ENCODE measurements at regions not wholly inside any gene's neighbourhood (a gene's known extent, or its start where the extent isn't known, plus 50 kb on each side); places are given as distances from the start of the nearest gene placed in this dataset.

- no peak for DNase-seq
Measured at GRCh38 chr13:111926501-111927180, 140.3 kb upstream of the SOX1 start.

GRCh38 chr13:111927181-111927540 is 139.8 kb upstream of the SOX1 start:
- no peak for DNase-seq

- DNase-seq = no peak
Measured at GRCh38 chr13:111929036-111929616, 137.8 kb upstream of the SOX1 start.

DNA sequence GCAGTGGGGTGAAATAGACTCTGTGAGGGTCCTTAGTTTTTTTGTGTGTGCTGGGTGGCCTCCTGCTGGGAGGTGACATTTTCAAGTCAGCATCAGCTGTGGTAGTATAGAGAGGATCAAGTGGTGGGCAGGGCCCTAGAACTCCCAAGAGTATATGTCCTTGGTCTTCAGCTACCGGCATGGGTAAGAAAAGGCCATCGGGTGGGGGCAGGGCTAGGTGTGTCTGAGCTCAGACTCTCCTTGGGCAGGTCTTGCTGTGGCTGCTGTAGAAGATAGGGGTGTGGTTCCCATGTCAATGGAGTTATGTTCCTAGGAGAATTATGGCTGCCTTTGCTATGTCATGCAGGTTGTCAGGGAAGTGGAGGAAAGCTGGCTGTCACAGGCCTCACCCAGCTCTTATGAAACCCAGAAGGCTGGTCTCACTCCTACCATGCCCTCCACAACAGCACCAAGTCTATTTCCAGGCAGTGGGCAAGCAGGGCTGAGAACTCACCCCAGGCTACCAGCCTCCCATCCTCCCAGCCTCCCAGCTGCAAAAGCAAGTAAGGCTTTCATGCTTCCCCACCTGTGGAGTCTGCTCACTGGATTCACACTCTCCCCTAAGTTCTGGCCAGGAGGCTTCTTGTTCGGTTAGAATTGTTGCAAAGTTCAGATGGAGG is 130.6 kb upstream of the SOX1 start:
- DNase-seq = no peak

DNA sequence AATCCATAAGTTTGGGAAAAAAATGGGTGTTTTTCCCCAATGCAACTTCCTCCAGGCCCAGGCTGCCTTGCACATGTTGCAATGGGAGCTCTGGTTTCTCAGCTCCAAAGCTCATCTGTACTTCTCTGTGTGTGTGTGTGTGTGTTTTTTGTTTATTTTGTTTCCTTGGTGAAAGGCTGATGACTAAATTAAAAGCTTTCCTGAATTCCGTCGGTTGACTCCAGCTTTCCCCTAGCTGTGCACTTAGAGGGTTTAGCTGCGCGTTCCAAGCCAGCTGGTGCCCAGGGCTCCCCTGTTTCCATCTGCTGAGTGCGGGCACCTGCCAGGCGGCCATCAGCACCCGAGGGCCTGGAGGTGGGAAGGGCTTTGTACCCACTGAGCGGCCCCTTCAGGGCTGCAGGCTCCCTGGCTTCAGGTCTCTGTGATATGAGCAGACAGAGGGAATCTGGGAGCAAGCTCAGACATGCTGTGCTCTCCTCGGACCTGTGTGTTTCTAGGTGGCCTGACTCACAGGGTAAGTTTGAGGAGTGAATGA is 129.1 kb upstream of the SOX1 start:
- DNase-seq = no peak

DNA sequence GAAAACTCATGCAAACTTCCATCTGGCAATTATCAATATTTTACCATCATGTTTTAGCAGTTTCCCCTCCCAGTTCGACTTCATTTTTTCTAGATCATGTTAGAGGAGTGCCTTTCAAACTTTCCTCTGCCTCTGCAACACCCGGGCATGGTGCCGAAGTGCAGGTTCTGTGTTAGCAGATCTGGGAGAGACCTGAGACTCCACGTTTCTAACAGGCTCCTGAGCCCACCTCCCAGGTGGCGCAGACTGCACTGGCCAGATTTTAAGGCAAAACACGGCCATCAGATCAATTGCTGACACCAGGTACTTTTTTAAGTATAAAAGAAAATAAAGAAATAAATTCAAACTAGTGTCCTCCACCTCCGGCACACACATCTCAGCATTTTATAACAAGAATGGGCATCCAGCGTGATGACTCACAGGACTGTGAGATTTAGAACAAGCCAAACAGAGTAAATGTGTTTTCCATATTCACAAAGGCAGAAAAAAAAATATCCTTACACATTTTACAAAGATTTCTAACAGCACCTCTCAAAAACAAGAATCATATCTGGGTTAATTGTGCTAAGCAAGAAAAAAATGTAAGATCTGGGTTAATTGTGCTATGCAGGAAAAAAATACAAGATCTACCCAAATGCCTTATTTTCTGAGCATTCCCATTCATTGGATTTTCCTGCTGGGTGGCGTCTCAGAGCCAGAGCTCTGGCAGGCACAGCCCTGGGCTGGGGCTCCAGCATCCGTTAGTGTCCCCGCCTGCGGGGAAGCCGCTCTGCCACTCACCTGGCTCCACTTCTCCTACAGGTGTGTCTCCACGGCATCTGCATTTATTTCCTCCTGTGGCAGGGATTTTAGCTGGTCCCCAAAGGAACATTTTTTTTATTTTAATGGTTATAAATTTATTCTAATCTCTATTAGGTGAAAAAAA is 127.9 kb upstream of the SOX1 start:
- no peak for DNase-seq

- no peak for DNase-seq
Measured at GRCh38 chr13:111939666-111940278, 127.2 kb upstream of the SOX1 start.

GRCh38 chr13:111940892-111941291 is 126.1 kb upstream of the SOX1 start:
- DNase-seq = no peak

GRCh38 chr13:111941845-111942447 is 125.0 kb upstream of the SOX1 start:
- no peak for DNase-seq

GRCh38 chr13:111943229-111943795 is 123.6 kb upstream of the SOX1 start:
- no peak for DNase-seq

- no peak for DNase-seq
Measured at GRCh38 chr13:111944171-111944583, 122.8 kb upstream of the SOX1 start.

DNA sequence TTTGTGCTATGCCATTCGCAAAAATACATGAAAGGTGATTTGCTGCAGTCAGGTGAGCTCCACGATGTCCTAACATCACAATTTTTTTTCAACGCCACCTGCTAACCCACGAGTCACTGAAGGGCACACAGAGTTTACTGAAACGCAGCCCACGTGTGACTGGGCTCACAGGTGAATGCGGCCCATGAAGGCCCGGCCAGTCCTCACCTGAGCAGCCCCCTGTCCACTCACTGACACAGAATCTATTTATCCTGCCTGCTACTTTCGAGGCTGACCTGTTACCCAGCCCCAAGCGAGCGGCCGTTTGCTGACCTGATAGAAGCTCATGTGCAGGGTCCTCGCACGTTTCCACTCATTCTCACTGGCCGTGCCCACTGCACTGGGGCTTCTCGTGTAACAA is 121.9 kb upstream of the SOX1 start:
- no peak for DNase-seq

DNA sequence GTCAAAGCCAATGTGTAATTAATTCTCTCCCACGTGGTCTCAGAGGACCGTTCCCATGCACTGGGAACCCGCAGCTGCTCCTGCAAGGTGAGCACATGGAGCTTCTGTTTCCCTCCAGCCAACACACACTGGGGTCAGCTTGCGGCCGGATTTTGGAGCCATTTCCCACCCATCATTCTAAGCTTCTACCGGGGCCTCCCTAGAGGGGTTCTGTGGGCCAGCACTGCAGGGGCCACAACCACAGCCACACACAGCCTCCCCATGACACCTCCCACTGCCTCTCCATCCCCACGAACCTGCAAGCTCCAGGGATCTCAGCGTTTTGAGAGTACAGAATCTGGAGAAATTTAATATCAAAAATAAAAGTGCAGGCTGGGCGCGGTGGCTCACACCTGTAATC is 120.7 kb upstream of the SOX1 start:
- DNase-seq = no peak

DNA sequence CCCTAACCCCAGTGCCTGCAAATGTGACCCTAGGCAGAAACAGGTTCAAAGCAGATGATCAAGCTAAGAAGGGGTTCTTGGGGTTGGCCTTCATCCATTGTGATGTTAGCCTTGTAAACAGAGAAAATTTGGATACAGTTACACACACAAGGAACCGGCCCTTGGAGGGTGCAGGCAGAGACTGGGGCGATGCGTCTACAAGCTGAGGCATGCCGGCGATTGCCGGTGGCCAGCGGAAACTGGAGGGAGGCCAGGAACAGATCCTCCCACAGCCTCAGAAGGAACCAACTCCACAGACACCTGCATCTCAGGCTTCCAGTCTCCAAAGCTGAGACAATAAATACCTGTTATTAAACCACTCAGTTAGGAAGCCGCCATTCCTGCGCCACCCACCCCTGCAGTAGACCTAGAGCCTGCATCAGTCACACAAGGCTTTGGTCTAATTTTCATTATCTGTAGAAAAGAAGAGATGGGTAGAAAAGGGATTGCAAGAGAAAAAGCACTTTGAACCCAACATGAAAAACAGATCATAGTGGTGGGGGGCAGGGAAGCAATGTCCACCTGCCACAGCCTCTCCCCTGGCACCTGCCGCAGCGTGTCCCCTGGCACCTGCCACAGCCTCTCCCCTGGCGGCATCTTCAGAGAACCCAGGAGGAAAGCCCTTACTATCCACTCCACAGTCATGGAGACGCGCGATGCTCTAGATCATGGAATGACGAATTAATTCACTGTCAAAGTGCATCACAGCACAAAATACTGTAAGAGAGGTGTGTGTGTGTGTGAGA is 119.7 kb upstream of the SOX1 start:
- no peak for DNase-seq

DNA sequence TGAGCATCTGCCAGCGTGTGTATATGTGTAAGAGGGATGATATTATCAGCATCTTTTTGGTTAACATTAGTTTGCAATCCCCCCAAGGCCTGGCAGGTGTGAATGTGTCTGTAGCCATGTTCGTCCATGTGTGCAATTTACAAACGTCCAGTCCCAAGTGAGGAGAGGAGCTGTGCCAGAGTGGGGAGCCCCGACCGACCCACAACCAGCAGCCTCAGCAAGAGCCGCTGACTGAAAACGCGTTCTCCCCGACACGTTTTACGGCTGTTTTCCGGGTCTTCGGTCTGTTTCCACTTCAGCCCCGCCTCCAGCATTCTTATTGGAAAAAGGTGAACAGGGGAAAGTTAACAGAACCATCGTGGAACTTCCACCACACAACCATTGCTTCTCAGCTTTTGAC is 119.1 kb upstream of the SOX1 start:
- DNase-seq = no peak

DNA sequence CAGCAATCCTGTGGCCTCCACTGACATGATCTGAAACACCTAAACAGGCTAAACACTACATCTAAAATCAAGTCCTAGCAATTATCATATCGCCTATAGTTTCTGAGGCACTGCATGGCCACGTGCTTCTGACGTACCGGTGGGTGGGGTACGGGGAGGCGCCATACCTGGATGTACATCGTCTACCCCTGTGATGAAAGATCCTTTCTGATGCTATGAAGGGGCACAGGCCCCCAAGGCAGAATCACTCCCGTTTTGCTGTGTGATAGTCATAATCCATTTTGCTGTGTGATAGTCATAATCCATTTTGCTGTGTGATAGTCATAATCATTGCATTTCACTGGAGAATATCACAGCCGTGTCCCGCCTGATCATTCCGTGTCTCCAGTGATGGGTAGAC is 118.7 kb upstream of the SOX1 start:
- DNase-seq = no peak

- DNase-seq = no peak
Measured at GRCh38 chr13:111948811-111949210, 118.1 kb upstream of the SOX1 start.

DNA sequence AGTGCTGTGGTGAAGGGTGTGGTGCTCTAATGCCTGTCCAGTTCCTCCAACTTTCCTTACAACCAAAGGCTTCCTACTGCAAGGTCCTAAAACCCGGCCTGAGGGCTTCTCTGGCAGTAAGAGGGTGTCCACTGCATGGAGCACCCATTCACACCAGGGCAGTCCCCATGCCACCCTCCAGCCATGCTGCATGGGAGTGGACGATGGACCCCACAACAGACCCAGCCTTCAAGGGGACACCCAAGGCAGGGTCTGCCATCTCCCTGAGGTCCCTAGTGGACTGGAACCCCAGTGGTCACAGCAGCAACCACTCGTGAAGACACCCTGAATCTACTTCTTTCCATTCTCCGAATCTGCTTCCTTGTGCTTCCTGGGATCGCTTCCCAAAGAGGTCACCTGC is 117.6 kb upstream of the SOX1 start:
- no peak for DNase-seq

DNA sequence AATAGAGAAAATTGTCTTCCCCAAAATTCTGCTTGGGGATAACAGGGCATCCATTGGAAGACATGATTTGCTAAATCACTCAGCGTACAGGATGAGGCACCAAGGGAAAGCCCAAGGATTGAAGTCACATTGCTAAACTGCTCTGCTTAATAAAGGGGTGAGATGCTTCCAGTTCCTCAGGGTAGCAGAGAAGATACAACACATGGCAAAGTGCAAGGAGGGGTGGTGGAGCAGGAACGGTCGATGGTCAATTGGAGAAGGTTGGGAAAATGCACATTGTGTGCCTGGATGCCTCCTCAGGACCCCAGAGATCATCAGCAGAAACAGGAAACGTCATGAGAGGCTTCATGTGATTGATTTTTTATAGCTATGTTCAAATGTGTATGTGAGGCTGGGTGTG is 116.3 kb upstream of the SOX1 start:
- no peak for DNase-seq

DNA sequence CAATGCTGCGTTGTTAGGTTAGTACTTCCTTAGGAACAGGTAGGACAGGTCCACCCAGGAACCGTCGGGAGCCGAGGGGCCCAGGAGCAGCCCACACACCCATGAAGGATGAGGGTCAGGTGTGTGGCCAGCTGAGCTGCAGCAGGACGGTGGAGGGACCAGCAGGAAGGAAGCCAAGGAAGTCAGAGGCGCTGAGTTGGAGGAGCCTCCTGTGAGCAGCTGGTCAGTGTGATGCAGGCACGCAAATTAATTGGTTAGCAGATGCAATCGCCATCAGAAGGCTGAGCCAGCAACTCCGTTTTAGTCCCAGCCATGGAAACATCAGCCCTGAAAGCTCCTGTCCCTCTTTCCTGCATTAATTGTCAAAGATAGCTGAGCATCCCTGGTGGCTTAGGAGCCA is 114.9 kb upstream of the SOX1 start:
- no peak for DNase-seq

DNA sequence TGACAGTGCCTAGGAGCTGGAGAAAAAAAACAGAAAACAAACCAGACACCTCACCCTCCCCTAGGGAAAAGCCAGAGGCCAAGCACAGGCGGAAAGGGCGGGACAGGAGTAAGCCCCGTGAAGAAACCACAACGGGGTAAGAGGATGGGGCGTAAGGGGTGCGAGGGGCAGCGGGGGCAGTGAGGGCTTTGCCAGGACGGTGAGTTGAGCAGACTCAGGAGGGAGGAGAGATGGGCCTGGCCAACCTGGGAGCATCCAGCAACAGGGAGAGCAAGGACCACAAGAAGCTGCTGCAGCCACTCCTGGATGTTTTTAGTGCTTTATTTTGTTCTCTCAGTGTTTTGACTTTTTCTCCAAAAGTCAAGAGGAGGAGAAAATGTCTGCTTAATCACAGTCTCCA is 114.1 kb upstream of the SOX1 start:
- DNase-seq = no peak
